Hepatocyte (in vitro differentiated cells): ENCODE measurements at regions not wholly inside any gene's neighbourhood (a gene's known extent, or its start where the extent isn't known, plus 50 kb on each side); places are given as distances from the start of the nearest gene placed in this dataset.

Experiments
- DNase-seq: peaks from one replicate; pipeline ENCODE4 v3.0.0-alpha.2; 2016; ENCODE audit warnings: low spot score
- H2AFZ ChIP-seq: fragments of 200-600 bp; sonication (generic); 2 replicates; pipeline ENCODE4 v1.6.0; 2016; ENCODE audit warnings: antibody characterized with exemption, mild to moderate bottlenecking
- H3K27ac ChIP-seq: fragments of 200-600 bp; sonication (generic); 2 replicates; pipeline ENCODE4 v1.5.1; 2016; ENCODE audit warnings: mild to moderate bottlenecking
- H3K27me3 ChIP-seq: fragments of 200-600 bp; sonication (generic); 2 replicates; pipeline ENCODE4 v1.6.1; 2016
- H3K36me3 ChIP-seq: fragments of 200-600 bp; sonication (generic); replicated peaks from 2 replicates; pipeline ENCODE4 v1.5.1; 2016; ENCODE audit warnings: low read depth; ENCODE audit not compliant: insufficient read depth
- H3K4me1 ChIP-seq: fragments of 200-600 bp; sonication (generic); 2 replicates; pipeline ENCODE4 v1.5.1; 2016; ENCODE audit warnings: mild to moderate bottlenecking, moderate library complexity; ENCODE audit not compliant: insufficient read depth
- H3K4me2 ChIP-seq: fragments of 200-600 bp; sonication (generic); 2 replicates; pipeline ENCODE4 v1.6.0; 2016
- H3K4me3 ChIP-seq: fragments of 200-600 bp; sonication (generic); 2 replicates; pipeline ENCODE4 v1.5.1; 2016; ENCODE audit warnings: mild to moderate bottlenecking
- H3K79me2 ChIP-seq: fragments of 200-600 bp; sonication (generic); 2 replicates; pipeline ENCODE4 v1.6.0; 2017; ENCODE audit warnings: mild to moderate bottlenecking
- H3K9me2 ChIP-seq: fragments of 200-600 bp; sonication (generic); replicated peaks from 2 replicates; pipeline ENCODE4 v1.6.0; 2017; ENCODE audit warnings: mild to moderate bottlenecking; ENCODE audit not compliant: insufficient read depth
- H3K9me3 ChIP-seq: fragments of 200-600 bp; sonication (generic); 2 replicates; pipeline ENCODE4 v1.5.1; 2016; ENCODE audit warnings: low read depth, mild to moderate bottlenecking
- H4K20me1 ChIP-seq: fragments of 200-600 bp; sonication (generic); 2 replicates; pipeline ENCODE4 v1.6.0; 2016; ENCODE audit warnings: mild to moderate bottlenecking; ENCODE audit not compliant: insufficient read depth, poor library complexity, severe bottlenecking
- CTCF ChIP-seq: fragments of 200-600 bp; sonication (generic); IDR thresholded peaks from 2 replicates; pipeline ENCODE4 v1.5.1; 2016; ENCODE audit warnings: antibody characterized with exemption, mild to moderate bottlenecking; ENCODE audit not compliant: poor library complexity
- EZH2 ChIP-seq: fragments of 200-600 bp; sonication (generic); IDR thresholded peaks from 2 replicates; pipeline ENCODE4 v1.6.1; 2016; ENCODE audit warnings: antibody characterized with exemption, mild to moderate bottlenecking, borderline replicate concordance
- EZH2phosphoT487 ChIP-seq: fragments of 200-600 bp; sonication (generic); IDR thresholded peaks from one replicate; pipeline ENCODE4 v1.6.1; 2018; ENCODE audit warnings: antibody characterized with exemption, mild to moderate bottlenecking, low read depth, moderate library complexity; ENCODE audit not compliant: unreplicated experiment, severe bottlenecking
- WGBS: methylation state at CpG from one replicate; pipeline ENCODE4 v1.1.6; 2016; ENCODE audit warnings: low lambda C conversion rate; ENCODE audit errors: missing lambda C conversion rate; 5-methylcytosine and 5-hydroxymethylcytosine counted together

GRCh38 chr1:22260860-22261432 lies 118.0 kb upstream of the WNT4 start:
- DNase-seq = no peak
- WGBS = 94% methylated on average over 21 of the region's 21 CpGs
- no peaks in the 10 kb centered on the region for H3K79me2 ChIP-seq
- H3K4me3 ChIP-seq = no peak overlapping the region
- H3K27ac ChIP-seq = no peak overlapping the region
- no peak overlapping the region for H3K4me2 ChIP-seq
- no peaks in the 10 kb centered on the region for H3K36me3 ChIP-seq
- TF ChIP-seq EZH2 (no peak), EZH2phosphoT487 (no peak), CTCF (no peak)
- no peaks in the 10 kb centered on the region for H3K9me2 ChIP-seq
- H2AFZ ChIP-seq = no peak overlapping the region
- peaks cover 31% of the 10 kb centered on the region for H3K4me1 ChIP-seq
- H4K20me1 ChIP-seq = no peaks in the 10 kb centered on the region
- no peaks in the 10 kb centered on the region for H3K9me3 ChIP-seq
- H3K27me3 ChIP-seq = no peaks in the 10 kb centered on the region

DNA sequence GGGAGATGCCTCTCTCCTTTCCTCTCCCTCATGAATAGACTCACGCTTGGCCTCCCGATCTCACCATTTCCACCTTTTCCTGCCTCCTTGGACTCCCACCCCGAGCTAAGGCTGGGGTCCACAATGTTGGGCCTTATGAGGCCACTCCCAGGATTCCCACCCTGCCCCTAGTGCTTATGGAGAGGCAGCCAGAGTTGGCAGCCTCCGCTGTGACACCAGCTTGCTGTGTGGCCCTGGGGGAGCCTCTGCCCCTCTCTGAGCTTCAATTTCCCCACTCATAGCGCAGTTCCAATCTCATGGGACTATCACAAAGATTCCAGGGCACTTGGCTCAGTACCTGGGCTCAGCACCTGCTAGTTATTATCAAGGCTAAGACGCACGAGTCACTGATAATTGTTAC lies 118.7 kb upstream of the WNT4 start:
- no peak overlapping the region for H3K4me3 ChIP-seq
- WGBS = 86% methylated on average over 7 of the region's 7 CpGs
- no peak overlapping the region for H3K27ac ChIP-seq
- H3K4me1 ChIP-seq = peaks cover 26% of the 10 kb centered on the region
- TF ChIP-seq EZH2 = no peak
- no peak for TF ChIP-seq EZH2phosphoT487
- H3K79me2 ChIP-seq = no peaks in the 10 kb centered on the region
- H3K36me3 ChIP-seq = no peaks in the 10 kb centered on the region
- no peaks in the 10 kb centered on the region for H3K9me3 ChIP-seq
- H4K20me1 ChIP-seq = no peaks in the 10 kb centered on the region
- H3K9me2 ChIP-seq = no peaks in the 10 kb centered on the region
- no peaks in the 10 kb centered on the region for H3K27me3 ChIP-seq
- no peak overlapping the region for H3K4me2 ChIP-seq
- no peak overlapping the region for H2AFZ ChIP-seq
- no peak for DNase-seq

DNA sequence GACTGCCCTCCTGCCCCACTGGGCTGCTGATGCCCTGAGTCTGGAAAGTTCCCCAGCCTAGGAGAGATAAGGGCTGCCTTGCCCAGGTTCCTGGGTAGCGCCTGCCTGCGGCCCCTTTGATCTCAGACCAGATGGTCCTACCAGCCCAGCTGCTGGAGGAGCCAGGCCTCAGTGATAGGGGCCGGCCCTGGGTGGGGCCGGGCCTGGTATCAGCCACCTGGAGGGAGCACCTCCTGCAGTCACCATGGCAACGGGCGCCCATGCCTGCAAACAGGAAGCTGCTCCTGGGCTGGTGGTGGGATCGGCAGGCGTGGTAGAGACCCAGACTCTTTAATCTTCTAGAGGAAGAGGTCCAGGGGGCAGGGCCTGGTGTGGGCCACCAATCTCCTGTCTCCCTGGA lies 119.7 kb upstream of the WNT4 start:
- Histone ChIP-seq H3K27ac (no peak overlapping the region), H2AFZ (no peak overlapping the region), H3K4me2 (no peak overlapping the region), H4K20me1 (no peaks in the 10 kb centered on the region), H3K79me2 (no peaks in the 10 kb centered on the region), H3K4me3 (no peak overlapping the region), H3K36me3 (no peaks in the 10 kb centered on the region), H3K27me3 (no peaks in the 10 kb centered on the region), H3K9me3 (no peaks in the 10 kb centered on the region), H3K9me2 (no peaks in the 10 kb centered on the region), H3K4me1 (peaks cover 17% of the 10 kb centered on the region)
- DNase-seq = peak; percentile 50
- TF ChIP-seq EZH2phosphoT487 (no peak), CTCF (no peak), EZH2 (no peak)
- 61% methylated on average over 8 of the region's 8 CpGs for WGBS

DNA sequence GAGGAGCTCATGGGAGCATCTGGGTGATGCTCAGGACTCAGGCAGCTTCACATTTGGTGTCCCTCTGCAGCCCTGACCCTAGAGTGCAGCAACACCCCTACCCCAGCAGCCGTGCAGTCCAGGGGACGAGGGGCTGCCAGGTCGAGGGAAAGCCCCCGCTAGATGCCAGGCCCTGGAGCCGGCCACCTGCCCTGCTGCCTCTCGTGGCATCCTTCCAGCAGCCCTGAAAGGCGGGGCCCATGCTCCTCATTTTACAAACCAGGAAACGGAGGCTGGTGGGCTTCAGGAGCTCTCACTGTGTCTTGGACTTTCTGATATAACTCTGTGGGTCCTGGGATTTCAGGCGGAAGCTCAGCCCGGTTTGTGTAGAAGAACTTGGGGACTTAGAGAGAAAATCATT lies 120.5 kb upstream of the WNT4 start:
- no peak overlapping the region for H3K4me2 ChIP-seq
- 84% methylated on average over 10 of the region's 10 CpGs for WGBS
- no peak overlapping the region for H2AFZ ChIP-seq
- H3K79me2 ChIP-seq = no peaks in the 10 kb centered on the region
- no peaks in the 10 kb centered on the region for H3K36me3 ChIP-seq
- H3K9me2 ChIP-seq = no peaks in the 10 kb centered on the region
- no peak for DNase-seq
- H3K9me3 ChIP-seq = no peaks in the 10 kb centered on the region
- no peaks in the 10 kb centered on the region for H4K20me1 ChIP-seq
- no peak for TF ChIP-seq EZH2phosphoT487
- no peak for TF ChIP-seq EZH2
- TF ChIP-seq CTCF = no peak
- peaks cover 13% of the 10 kb centered on the region for H3K4me1 ChIP-seq
- no peak overlapping the region for H3K27ac ChIP-seq
- H3K27me3 ChIP-seq = no peaks in the 10 kb centered on the region
- H3K4me3 ChIP-seq = no peak overlapping the region
